ENCODE measurements at regions not wholly inside any gene's neighbourhood (a gene's known extent, or its start where the extent isn't known, plus 50 kb on each side); places are given as distances from the start of the nearest gene placed in this dataset.

DNA sequence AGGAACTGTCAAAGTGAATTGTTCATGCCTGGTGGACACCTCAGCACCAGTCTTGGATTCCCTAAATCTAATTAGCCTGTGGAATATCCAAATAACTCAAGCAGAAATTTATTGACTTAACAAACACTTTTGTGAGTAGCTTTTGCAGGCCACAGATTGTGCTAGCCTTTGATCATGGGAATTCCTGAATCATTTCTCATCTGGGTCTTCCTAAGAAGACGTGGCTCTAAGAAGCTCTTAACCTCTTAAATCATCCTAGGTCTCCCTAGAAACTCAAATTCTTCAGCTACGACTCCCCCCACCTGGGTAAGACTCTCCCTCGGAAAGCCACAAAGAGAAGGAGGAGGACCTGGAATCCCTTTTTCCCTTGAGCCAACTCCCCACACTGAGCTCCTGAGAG lies 53.8 kb upstream of the PSEN2 start:
- DNase-seq = no peak

GRCh38 chr1:226814751-226815537 lies 55.5 kb upstream of the PSEN2 start:
- DNase-seq = peak; percentile 30

DNA sequence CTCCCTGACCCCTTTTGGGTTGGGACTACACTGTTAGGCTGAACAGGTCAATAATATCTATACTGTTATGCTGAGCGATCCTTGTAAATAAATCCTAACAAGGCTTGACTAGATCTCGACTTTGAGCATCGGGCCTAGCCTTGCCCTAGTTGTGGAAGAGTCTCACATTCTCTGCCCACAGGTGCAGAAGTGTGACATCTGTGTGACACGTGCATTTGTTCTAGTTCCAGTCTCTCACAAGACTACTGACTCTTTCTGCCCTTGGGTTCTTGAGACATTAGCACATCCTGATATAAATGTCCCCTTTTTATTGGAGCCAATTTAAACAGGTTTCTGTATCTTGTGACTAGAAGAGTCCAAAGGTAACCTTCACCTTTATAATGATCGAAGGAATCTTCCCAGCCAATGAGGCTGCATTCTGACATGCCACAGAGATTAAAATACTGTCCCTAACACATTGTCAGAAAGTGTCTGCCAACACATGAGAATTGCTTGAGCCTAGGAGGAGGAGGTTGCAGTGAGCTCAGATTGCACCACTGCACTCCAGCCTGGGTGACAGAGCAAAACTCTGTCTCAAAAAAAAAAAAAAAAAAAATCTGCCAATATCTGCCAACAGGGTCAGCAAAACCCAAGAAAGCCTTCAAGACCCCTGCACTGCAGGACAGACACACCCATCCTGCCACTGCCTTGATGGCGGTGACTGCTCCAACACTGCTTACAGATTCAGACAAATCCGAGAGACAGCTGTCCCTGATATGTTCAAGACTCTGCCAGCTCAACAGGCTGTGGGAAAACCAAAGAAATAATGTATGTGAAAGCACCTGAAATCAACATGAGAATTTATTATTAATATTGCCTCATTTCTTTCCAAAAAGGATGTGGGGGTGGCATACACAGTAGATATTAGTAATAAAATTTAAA lies 56.5 kb upstream of the PSEN2 start:
- no peak for DNase-seq

DNA sequence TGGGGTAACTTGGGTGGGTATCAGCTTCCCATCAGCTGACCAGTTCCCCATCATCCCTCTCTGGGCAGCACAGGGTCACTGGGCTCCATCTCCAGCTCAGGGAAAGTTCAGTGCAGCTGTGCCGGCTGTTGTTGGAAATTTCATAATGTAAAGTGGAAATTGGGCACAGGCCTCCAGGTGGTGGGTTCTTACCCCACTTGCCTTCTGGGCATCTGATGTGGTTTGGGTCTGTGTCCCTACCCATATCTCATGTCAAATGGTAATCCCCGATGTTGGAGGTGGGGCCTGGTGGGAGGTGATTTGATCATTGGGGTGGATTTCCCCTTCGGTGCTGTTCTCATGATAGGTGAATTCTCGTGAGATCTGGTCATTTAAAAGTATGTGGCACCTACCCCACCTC lies 59.7 kb upstream of the PSEN2 start:
- no peak for DNase-seq

DNA sequence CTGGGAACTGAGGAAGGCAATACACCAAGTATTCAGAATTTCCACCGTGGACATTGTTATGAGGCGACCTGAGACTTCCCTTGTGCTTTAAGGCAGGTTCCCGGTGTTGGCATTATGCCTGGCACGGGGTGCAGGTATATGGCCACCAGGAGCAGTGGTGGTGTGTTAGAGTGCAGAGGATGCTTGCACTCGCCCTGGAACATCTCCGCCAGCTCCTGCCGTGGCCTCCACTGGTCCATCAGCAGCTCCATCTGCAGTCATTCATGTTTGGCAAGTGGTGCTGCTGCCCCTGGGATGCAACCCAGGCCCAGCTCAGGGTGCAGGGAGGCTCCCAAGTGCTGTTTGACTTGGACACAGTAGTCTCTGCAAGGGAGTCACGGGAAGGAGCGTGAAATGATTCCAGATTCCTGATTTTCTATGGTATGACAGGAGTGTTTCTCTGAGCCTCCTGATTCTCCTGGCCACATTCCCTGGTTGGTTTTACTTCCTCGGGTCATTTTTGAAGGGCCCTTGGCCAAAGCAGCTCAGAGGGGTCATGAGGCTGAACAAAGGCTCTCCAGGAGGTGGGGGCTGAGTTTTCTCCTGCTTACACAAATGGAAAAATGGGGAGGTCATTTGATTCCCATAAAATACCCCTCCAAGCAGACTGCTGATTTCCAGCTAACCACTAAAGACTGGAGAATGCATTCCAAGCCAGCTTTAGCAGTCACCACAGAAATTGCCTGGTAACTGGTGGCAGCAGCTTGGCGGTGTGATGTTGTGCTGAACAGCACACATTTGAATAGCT lies 60.4 kb upstream of the PSEN2 start:
- no peak for DNase-seq

DNA sequence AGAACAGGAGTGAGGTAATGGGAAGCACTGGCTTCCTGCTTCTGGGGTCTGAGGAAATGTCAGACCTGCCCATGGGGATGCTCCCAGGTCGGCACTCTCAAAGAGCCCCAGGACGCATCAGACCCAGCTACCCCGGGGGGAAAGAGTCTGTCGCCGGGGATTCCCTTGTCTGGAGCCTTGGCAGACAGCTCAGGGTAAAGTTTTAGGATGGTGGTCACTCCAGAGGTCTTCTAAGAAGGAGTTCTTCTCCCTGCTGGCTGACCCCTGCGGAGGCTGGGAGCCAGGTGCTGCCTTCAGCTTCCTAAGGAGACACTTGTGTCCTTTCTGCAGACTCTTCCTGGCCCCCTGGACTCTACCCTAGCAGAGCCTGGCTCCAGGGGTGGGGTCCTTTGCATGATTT lies 61.9 kb upstream of the PSEN2 start:
- no peak for DNase-seq

- no peak for DNase-seq
Measured at GRCh38 chr1:226806988-226807387, 63.4 kb upstream of the PSEN2 start.

GRCh38 chr1:226804907-226805759 lies 65.3 kb upstream of the PSEN2 start:
- DNase-seq = no peak

DNA sequence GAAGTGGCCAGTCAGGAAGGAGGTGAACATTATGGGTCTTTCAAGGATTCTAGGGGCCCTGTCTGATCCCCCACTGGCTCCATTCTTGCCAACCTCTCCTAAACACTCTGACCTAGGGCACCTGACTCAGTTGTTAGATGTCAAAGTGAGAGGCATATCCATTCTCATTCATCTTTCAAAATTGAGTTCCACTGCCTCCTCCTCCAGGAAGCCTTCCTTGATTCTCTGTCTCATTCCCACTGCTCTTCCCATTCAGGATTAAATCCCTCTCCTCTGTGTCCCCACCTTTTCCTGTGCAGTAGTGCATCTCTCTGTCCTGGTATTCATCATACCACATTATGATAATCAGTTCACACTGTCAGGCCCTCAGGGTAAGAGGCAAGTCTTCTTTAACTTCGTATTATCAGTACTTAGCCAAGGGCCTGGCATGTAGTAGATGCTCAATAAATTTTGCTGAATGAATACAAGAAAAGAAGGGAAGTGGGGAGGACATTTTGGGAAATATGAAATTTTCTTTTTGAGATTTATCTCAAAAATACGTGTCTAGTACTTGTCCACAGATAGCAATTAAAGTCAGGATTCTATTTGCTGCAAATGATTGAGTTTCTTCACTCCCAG lies 61.8 kb upstream of the ITPKB start:
- DNase-seq = no peak

GRCh38 chr1:226799634-226800281 lies 60.7 kb upstream of the ITPKB start:
- DNase-seq = no peak

- DNase-seq = no peak
Measured at GRCh38 chr1:226798427-226799411, 59.6 kb upstream of the ITPKB start.

- no peak for DNase-seq
Measured at GRCh38 chr1:226797151-226797550, 58.1 kb upstream of the ITPKB start.

GRCh38 chr1:226793620-226794276 lies 54.7 kb upstream of the ITPKB start:
- no peak for DNase-seq

GRCh38 chr1:226792368-226792767 lies 53.3 kb upstream of the ITPKB start:
- DNase-seq = no peak

DNA sequence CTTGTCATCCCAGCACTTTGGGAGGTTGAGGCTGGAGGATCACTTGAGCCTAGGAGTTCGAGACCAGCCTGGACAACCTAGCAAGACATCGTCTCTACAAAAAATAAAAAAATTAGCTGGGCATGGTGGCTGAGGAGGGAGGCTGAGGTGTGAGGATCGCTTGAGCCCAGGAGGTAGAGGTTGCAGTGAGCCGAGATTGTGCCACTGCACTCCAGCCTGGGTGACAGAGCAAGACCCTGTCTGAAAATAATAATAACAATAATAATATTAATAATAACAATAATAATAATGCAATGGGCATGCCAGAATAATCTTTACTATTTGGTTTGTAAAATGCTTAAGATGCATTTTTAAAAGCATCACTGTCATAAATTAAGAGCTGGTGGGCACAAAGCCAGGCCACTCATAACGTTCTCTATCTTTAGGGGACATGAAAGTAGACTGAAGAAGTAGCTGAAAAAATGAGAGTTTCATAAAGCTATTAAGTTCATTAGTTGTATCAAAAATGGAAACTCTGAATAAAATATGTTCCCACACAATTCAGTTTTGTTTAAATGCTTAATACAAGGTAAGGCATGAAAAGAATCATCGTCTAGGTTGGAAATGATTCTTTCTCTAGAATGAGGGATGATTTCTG lies 51.6 kb upstream of the ITPKB start:
- DNase-seq = no peak

DNA sequence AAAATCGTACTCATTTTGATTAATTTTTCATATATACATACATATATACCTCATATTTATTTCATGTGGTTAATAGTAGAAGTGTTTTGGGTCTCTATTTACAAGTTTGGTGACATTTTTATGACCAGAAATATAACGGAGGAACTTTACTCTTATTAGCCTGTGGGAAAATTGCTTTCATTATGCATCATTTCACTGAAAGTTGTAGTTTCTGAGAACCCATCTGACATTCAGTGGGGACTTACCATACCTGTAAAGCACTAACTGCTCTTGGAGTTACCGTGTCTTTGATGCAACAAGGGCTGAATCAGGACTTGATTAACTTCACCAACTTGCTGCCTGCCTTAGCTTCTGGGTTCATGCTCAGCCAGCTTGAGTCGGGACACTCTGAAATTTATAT lies 49.9 kb upstream of the ITPKB start:
- DNase-seq = no peak
